ENCODE measurements at regions not wholly inside any gene's neighbourhood (a gene's known extent, or its start where the extent isn't known, plus 50 kb on each side); places are given as distances from the start of the nearest gene placed in this dataset.

GRCh38 chr11:23095650-23096189 lies 235.4 kb upstream of the CCDC179 start:
- Histone ChIP-seq H3K9ac (ENCODE audit: insufficient read depth, low read length) (no peak overlapping the region), H4K20me1 (ENCODE audit: control insufficient read depth, extremely low read depth, insufficient read depth, low read length) (no peaks in the 10 kb centered on the region), H3K27ac (ENCODE audit: insufficient read depth, low read length) (no peak overlapping the region), H2AFZ (ENCODE audit: low read length) (no peak overlapping the region), H3K4me1 (ENCODE audit: control insufficient read depth, extremely low read depth, insufficient read depth, low read length) (no peaks in the 10 kb centered on the region), H3K4me3 (replicated peaks in 1 of 4; ENCODE audit: control extremely low read depth in 1 of 4, insufficient read depth in 1 of 4, low read depth in 3 of 4, low read length in 4 of 4) (no peak overlapping the region), H3K79me2 (ENCODE audit: control insufficient read depth, insufficient read depth, low read length) (no peaks in the 10 kb centered on the region), H3K4me2 (ENCODE audit: extremely low read depth, insufficient read depth, low read length) (no peak overlapping the region), H3K27me3 (ENCODE audit: control insufficient read depth, insufficient read depth, low read length) (no peaks in the 10 kb centered on the region), H3K9me3 (ENCODE audit: control insufficient read depth, insufficient read depth, low read depth, low read length) (no peaks in the 10 kb centered on the region), H3K36me3 (ENCODE audit: control insufficient read depth, insufficient read depth, low read length) (no peaks in the 10 kb centered on the region)
- TF ChIP-seq CTCF (conservative IDR thresholded peaks at IDR 0.05 in 1 of 2, IDR thresholded peaks at IDR 0.05 in 1 of 2; ENCODE audit: low read depth in 1 of 2, low read length in 2 of 2) (no peak), EZH2 (IDR thresholded peaks at IDR 0.05; ENCODE audit: low read length, missing control alignments) (no peak)
- DNase-seq (ENCODE audit: low read depth in 2 of 2), result no peak

GRCh38 chr11:23097891-23098290 lies 237.6 kb upstream of the CCDC179 start:
- Histone ChIP-seq H2AFZ (ENCODE audit: low read length) (no peak overlapping the region), H3K9ac (ENCODE audit: insufficient read depth, low read length) (no peak overlapping the region)

GRCh38 chr11:23099256-23099655 lies 239.0 kb upstream of the CCDC179 start:
- no peak overlapping the region for H3K9ac ChIP-seq (ENCODE audit: insufficient read depth, low read length)
- H3K4me2 ChIP-seq (ENCODE audit: extremely low read depth, insufficient read depth, low read length), result no peak overlapping the region
- H3K79me2 ChIP-seq (ENCODE audit: control insufficient read depth, insufficient read depth, low read length), result no peaks in the 10 kb centered on the region
- H3K9me3 ChIP-seq (ENCODE audit: control insufficient read depth, insufficient read depth, low read depth, low read length), result no peaks in the 10 kb centered on the region
- H3K27me3 ChIP-seq (ENCODE audit: control insufficient read depth, insufficient read depth, low read length), result no peaks in the 10 kb centered on the region
- H2AFZ ChIP-seq (ENCODE audit: low read length), result no peak overlapping the region
- H3K27ac ChIP-seq (ENCODE audit: insufficient read depth, low read length), result no peak overlapping the region
- no peak overlapping the region for H3K4me3 ChIP-seq (replicated peaks in 1 of 4; ENCODE audit: control extremely low read depth in 1 of 4, insufficient read depth in 1 of 4, low read depth in 3 of 4, low read length in 4 of 4)
- no peak for TF ChIP-seq EZH2 (IDR thresholded peaks at IDR 0.05; ENCODE audit: low read length, missing control alignments)
- TF ChIP-seq CTCF (conservative IDR thresholded peaks at IDR 0.05 in 1 of 2, IDR thresholded peaks at IDR 0.05 in 1 of 2; ENCODE audit: low read depth in 1 of 2, low read length in 2 of 2), result no peak
- H4K20me1 ChIP-seq (ENCODE audit: control insufficient read depth, extremely low read depth, insufficient read depth, low read length), result no peaks in the 10 kb centered on the region
- no peaks in the 10 kb centered on the region for H3K4me1 ChIP-seq (ENCODE audit: control insufficient read depth, extremely low read depth, insufficient read depth, low read length)
- H3K36me3 ChIP-seq (ENCODE audit: control insufficient read depth, insufficient read depth, low read length), result no peaks in the 10 kb centered on the region
- peak in 1 of 2 donors; percentile 51 for DNase-seq (ENCODE audit: low read depth in 2 of 2)

More at GRCh38 chr11:23097891-23098290, 237.6 kb upstream of the CCDC179 start:
- H3K36me3 ChIP-seq (ENCODE audit: control insufficient read depth, insufficient read depth, low read length), result no peaks in the 10 kb centered on the region
- H3K9me3 ChIP-seq (ENCODE audit: control insufficient read depth, insufficient read depth, low read depth, low read length), result no peaks in the 10 kb centered on the region
- no peak for TF ChIP-seq EZH2 (IDR thresholded peaks at IDR 0.05; ENCODE audit: low read length, missing control alignments)
- TF ChIP-seq CTCF (conservative IDR thresholded peaks at IDR 0.05 in 1 of 2, IDR thresholded peaks at IDR 0.05 in 1 of 2; ENCODE audit: low read depth in 1 of 2, low read length in 2 of 2), result no peak
- no peak overlapping the region for H3K27ac ChIP-seq (ENCODE audit: insufficient read depth, low read length)
- H3K4me2 ChIP-seq (ENCODE audit: extremely low read depth, insufficient read depth, low read length), result no peak overlapping the region
- no peak overlapping the region for H3K4me3 ChIP-seq (replicated peaks in 1 of 4; ENCODE audit: control extremely low read depth in 1 of 4, insufficient read depth in 1 of 4, low read depth in 3 of 4, low read length in 4 of 4)
- H3K27me3 ChIP-seq (ENCODE audit: control insufficient read depth, insufficient read depth, low read length), result no peaks in the 10 kb centered on the region
- no peaks in the 10 kb centered on the region for H4K20me1 ChIP-seq (ENCODE audit: control insufficient read depth, extremely low read depth, insufficient read depth, low read length)
- no peak for DNase-seq (ENCODE audit: low read depth in 2 of 2)
- no peaks in the 10 kb centered on the region for H3K4me1 ChIP-seq (ENCODE audit: control insufficient read depth, extremely low read depth, insufficient read depth, low read length)
- no peaks in the 10 kb centered on the region for H3K79me2 ChIP-seq (ENCODE audit: control insufficient read depth, insufficient read depth, low read length)
